Neutrophil (primary cell): ENCODE measurements at regions not wholly inside any gene's neighbourhood (a gene's known extent, or its start where the extent isn't known, plus 50 kb on each side); places are given as distances from the start of the nearest gene placed in this dataset.

Experiments
- H3K27ac ChIP-seq: fragments of 200-600 bp; sonication (generic); 2 replicates; pipeline ENCODE4 v1.5.1; 2016; ENCODE audit warnings: mild to moderate bottlenecking, moderate library complexity
- H3K27me3 ChIP-seq: fragments of 200-600 bp; sonication (generic); 2 replicates; pipeline ENCODE4 v1.6.0; 2016; ENCODE audit warnings: mild to moderate bottlenecking
- H3K36me3 ChIP-seq: fragments of 200-600 bp; sonication (generic); 2 replicates; pipeline ENCODE4 v1.5.1; 2017
- H3K4me1 ChIP-seq, 2 experiments: fragments of 200-600 bp in 1 of 2; sonication (generic) in 1 of 2; 1 replicate in 1 of 2; 2 replicates in 1 of 2; pipeline versions ENCODE4 v1.5.1 to v1.6.1; 2013 to 2016; ENCODE audit warnings: low read depth in 1 of 2, low read length in 1 of 2, mild to moderate bottlenecking in 1 of 2, moderate library complexity in 1 of 2; ENCODE audit not compliant: control insufficient read depth in 1 of 2, insufficient read depth in 1 of 2
- H3K4me3 ChIP-seq, 2 experiments: fragments of 200-600 bp in 1 of 2; sonication (generic) in 1 of 2; 1 replicate in 1 of 2; 2 replicates in 1 of 2; pipeline ENCODE4 v1.5.1; 2013 to 2016; ENCODE audit warnings: low read depth in 1 of 2, low read length in 1 of 2, mild to moderate bottlenecking in 1 of 2, moderate library complexity in 1 of 2
- H3K9me3 ChIP-seq: fragments of 200-600 bp; sonication (generic); 2 replicates; pipeline ENCODE4 v1.5.1; 2016
- CTCF ChIP-seq: fragments of 200-600 bp; sonication (generic); IDR thresholded peaks from 2 replicates; pipeline ENCODE4 v1.5.1; 2016; ENCODE audit warnings: antibody characterized with exemption

- H3K27me3 ChIP-seq: peaks cover 5% of the 10 kb centered on the region
- TF ChIP-seq CTCF: no peak
- no peaks in the 10 kb centered on the region for H3K4me1 ChIP-seq
- H3K27ac ChIP-seq: no peak overlapping the region
- no peak overlapping the region for H3K4me3 ChIP-seq
- H3K36me3 ChIP-seq: no peaks in the 10 kb centered on the region
- H3K9me3 ChIP-seq: no peaks in the 10 kb centered on the region
These were observed 90.0 kb downstream of the NPTX2 start for GRCh38 chr7:98707076-98707475.

- Histone ChIP-seq H3K27ac (no peak overlapping the region), H3K4me1 (no peaks in the 10 kb centered on the region), H3K4me3 (no peak overlapping the region), H3K9me3 (no peaks in the 10 kb centered on the region), H3K36me3 (no peaks in the 10 kb centered on the region), H3K27me3 (peaks cover 4% of the 10 kb centered on the region)
- TF ChIP-seq CTCF: no peak
These were observed 94.9 kb downstream of the NPTX2 start for GRCh38 chr7:98711945-98712344.

GRCh38 chr7:98713165-98713810 lies 96.2 kb downstream of the NPTX2 start:
- H3K36me3 ChIP-seq: no peaks in the 10 kb centered on the region
- H3K27me3 ChIP-seq: peaks cover 4% of the 10 kb centered on the region
- no peak overlapping the region for H3K4me3 ChIP-seq
- no peaks in the 10 kb centered on the region for H3K9me3 ChIP-seq
- H3K4me1 ChIP-seq: no peaks in the 10 kb centered on the region
- H3K27ac ChIP-seq: no peak overlapping the region
- TF ChIP-seq CTCF: no peak

- Histone ChIP-seq H3K27me3 (peaks cover under 1% of the 10 kb centered on the region), H3K4me3 (no peak overlapping the region), H3K27ac (no peak overlapping the region), H3K36me3 (no peaks in the 10 kb centered on the region), H3K4me1 (no peaks in the 10 kb centered on the region), H3K9me3 (no peaks in the 10 kb centered on the region)
- TF ChIP-seq CTCF: no peak
These were observed 102.3 kb downstream of the NPTX2 start for GRCh38 chr7:98719396-98719795.

- TF ChIP-seq CTCF: no peak
- no peaks in the 10 kb centered on the region for H3K9me3 ChIP-seq
- no peak overlapping the region for H3K27ac ChIP-seq
- no peak overlapping the region for H3K4me3 ChIP-seq
- no peaks in the 10 kb centered on the region for H3K27me3 ChIP-seq
- H3K36me3 ChIP-seq: no peaks in the 10 kb centered on the region
- no peaks in the 10 kb centered on the region for H3K4me1 ChIP-seq
These were observed 105.3 kb downstream of the NPTX2 start for GRCh38 chr7:98722402-98722801.
